C4-2B (cell line): ENCODE measurements at regions not wholly inside any gene's neighbourhood (a gene's known extent, or its start where the extent isn't known, plus 50 kb on each side); places are given as distances from the start of the nearest gene placed in this dataset.

Experiments
- CTCF ChIP-seq: fragments of 450-650 bp; conservative IDR thresholded peaks from 2 replicates; pipeline ENCODE4 v1.5.1; 2017; ENCODE audit warnings: mild to moderate bottlenecking
- ZFX ChIP-seq: fragments of 450-650 bp; IDR thresholded peaks from 2 replicates; pipeline ENCODE4 v1.6.1; 2017

- no peak for TF ChIP-seq CTCF
- no peak for TF ChIP-seq ZFX
Observed at GRCh38 chr13:73416093-73416492, 357.3 kb downstream of the KLF5 start.
